GM21423 (cell line): ENCODE measurements at regions not wholly inside any gene's neighbourhood (a gene's known extent, or its start where the extent isn't known, plus 50 kb on each side); places are given as distances from the start of the nearest gene placed in this dataset.

ENCODE experiments used
- ATAC-seq: cut with Tn5 transposase; IDR thresholded peaks from one replicate; pipeline ENCODE4 v1.9.1; 2021; ENCODE audit warnings: mild to moderate bottlenecking, moderate library complexity; ENCODE audit not compliant: unreplicated experiment

GRCh38 chr3:43210049-43211027 lies 76.0 kb upstream of the SNRK start:
- ATAC-seq: no peak

GRCh38 chr3:43207628-43208085 lies 78.7 kb upstream of the SNRK start:
- ATAC-seq: peak; percentile 53

- ATAC-seq: no peak
Observed at GRCh38 chr3:43206632-43207031, 79.7 kb upstream of the SNRK start.

GRCh38 chr3:43206105-43206504 lies 80.2 kb upstream of the SNRK start:
- no peak for ATAC-seq

GRCh38 chr3:43203022-43203421 lies 83.3 kb upstream of the SNRK start:
- ATAC-seq: no peak

- ATAC-seq: no peak
Observed at GRCh38 chr3:43201581-43201980, 84.8 kb upstream of the SNRK start.

DNA sequence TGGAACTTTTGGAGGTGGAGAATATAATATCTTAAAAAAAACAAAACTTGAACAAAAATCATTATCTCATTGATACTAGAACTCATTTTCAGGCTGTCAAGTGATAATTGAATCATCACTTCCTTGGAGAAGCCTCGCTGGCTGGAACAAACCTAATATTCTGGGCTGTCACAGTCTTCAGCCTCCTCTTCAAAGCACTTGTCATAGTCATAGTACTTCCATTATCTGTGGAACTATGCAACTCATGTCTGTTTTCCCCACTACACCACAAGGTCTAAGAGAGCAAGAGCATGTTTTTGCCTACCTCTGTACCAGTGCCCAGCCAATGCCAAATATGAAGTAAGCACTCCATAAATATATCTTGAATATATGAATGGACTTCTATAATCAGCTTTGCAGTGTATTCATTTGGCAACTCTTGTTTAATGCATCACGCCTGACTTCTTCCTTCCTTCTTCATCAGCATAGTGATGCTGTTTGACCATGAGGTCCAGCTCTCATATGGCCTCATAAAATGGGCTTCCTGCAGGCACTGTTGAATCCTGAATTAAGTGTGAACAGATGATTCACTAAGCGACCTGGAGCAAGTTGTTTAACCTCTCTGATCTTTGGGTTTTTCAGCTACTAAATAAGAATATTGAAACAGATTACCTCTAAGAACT lies 86.6 kb upstream of the SNRK start:
- no peak for ATAC-seq

DNA sequence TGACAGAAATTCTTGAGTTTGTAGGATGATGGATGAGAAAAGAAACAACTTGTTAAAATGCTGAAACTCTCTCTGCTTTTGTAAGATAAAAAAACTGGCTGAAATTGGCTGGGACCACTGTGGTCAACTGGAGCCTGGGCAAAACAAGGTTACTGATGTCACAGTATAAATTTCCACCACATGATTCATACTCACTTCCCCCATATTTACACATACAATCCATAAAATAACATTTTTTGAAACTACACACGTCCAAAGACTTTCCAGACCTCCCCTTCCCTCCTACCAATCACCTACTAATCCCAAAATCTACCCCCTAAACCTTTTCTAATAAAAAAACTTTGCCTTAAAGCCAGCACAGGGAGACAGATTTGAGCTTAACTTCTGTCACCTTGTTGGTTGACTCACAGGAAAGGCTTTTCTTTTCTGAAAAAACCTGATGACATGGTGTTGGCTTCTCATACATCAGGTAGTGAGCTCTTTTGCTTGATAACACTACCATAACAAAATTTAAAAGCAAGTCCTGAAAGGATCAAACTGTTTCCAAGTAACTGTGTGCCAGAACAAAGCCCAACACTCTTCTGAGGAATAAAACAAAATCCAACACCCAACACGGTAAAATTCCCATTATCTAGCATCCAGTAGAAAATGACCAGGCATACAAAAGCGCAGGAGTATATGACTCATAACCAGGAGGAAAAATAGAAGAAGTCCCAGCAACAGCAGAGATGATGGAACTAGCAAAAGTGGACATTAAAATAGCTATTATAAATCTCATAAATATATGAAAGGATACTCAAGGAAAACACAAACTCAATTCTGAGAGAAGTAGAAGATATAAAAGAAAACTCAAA lies 87.3 kb upstream of the SNRK start:
- no peak for ATAC-seq

- no peak for ATAC-seq
Observed at GRCh38 chr3:43198301-43198700, 88.0 kb upstream of the SNRK start.

DNA sequence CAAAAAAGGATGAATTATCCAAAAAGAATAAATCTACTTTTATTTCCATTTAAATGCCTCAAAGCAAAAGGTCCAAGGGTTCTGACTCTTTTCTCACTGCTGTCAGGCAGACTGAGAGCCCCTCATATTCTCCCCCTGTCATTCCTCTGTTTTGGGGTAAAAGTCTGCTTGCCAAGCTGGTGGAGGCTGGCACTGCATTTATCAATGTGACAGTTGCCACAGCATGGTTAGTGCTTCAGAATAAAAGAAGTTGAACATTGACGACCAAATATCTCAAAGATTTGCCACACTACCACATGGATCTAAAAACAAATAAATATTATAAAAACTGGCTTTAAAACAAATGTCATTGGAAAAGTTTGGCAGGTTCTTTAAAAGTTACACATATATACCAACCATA lies 89.2 kb upstream of the SNRK start:
- ATAC-seq: no peak

- no peak for ATAC-seq
Observed at GRCh38 chr3:43196721-43197120, 89.6 kb upstream of the SNRK start.

- no peak for ATAC-seq
Observed at GRCh38 chr3:43195115-43195498, 89.2 kb upstream of the POMGNT2 start.

DNA sequence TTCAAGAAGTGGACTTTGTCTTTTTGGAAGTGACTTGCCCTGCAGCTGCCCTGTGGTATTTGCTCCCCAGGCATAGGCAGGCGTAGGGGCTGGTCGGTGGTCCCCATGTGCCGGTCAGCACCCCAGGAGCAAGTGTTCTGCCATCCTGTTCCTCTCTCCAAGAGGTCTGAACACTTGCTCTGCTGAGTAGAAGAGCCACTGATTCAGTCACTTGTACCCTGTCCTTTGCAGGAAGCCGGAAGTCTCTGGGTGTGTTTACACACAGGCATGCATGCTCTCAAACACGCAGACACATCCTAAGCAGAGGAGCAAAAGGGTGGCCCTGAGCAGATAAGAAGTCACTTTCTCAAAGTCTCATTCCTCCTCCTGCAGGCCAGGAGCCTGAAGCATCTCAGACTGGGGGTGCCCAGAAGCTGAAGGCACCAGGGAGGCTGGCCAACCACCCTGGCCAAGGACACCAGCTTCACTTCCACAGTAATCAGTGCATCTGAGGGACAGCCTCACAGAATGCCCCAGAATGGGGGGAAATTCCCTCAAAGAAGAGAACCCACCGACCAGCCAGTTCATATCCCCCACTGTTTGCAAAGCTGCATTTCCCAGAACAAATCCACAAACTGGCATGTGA lies 88.7 kb upstream of the POMGNT2 start:
- no peak for ATAC-seq

GRCh38 chr3:43194069-43194468 lies 88.2 kb upstream of the POMGNT2 start:
- no peak for ATAC-seq

- no peak for ATAC-seq
Observed at GRCh38 chr3:43192028-43192427, 86.1 kb upstream of the POMGNT2 start.

DNA sequence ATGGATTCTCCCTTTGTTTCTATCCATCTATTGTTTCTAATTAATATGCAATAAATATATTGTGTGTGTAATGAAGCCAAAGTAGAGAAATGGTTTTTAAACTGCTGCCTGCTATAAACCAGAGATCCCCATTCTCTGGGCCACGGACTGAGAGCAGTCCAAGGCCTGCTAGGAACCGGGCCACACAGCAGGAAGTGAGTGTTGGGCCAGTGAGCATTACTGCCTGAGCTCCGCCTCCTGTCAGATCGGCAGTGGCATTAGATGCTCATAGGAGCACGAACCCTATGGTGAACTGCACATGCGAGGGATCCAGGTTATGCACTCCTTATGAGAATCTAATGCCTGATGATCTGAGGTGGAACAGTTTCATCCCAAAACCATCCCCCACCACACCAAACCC lies 85.2 kb upstream of the POMGNT2 start:
- no peak for ATAC-seq

- no peak for ATAC-seq
Observed at GRCh38 chr3:43190670-43191069, 84.8 kb upstream of the POMGNT2 start.

- ATAC-seq: no peak
Observed at GRCh38 chr3:43187836-43188479, 82.1 kb upstream of the POMGNT2 start.

- no peak for ATAC-seq
Observed at GRCh38 chr3:43185983-43186314, 80.1 kb upstream of the POMGNT2 start.

- ATAC-seq: no peak
Observed at GRCh38 chr3:43185274-43185982, 79.5 kb upstream of the POMGNT2 start.
